COLO668 (cell line): ENCODE measurements at regions not wholly inside any gene's neighbourhood (a gene's known extent, or its start where the extent isn't known, plus 50 kb on each side); places are given as distances from the start of the nearest gene placed in this dataset.
"Not testable (repeated sequence)": the region's sequence is repeated elsewhere in the genome, so short reads cannot be mapped to it uniquely, and the experiment has no call there.

Experiments used
- DNase-seq: peaks from one replicate; lab custom pipeline; 2025; ENCODE audit not compliant: unreplicated experiment; lab: John Stamatoyannopoulos, UW

DNA sequence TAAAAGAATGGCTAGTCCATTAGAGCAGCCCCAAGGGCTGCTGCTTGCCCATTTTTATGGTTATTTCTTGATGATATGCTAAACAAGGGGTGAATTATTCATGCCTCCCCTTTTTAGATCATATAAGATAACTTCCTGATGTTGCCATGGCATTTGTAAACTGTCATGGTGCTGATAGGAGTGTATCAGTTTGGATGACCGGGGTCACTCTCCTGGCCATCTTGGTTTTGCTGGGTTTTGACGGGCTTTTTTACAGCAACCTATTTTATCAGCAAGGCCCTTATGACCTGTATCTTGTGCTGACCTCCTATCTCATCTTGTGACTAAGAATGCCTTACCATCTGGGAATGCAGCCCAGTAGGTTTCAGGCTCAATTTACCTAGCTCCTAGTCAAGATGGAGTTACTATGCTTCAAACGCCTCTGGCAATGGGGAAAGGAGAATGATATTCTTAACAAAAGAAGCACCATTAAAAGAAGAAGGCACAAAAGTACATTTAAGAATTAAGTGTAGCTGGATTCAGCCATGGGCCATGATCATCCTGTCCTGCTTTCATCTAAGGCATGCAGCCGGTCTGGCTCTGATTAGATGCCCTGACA, 1156.0 kb downstream of the PCDH9 start:
- no peak for DNase-seq

DNA sequence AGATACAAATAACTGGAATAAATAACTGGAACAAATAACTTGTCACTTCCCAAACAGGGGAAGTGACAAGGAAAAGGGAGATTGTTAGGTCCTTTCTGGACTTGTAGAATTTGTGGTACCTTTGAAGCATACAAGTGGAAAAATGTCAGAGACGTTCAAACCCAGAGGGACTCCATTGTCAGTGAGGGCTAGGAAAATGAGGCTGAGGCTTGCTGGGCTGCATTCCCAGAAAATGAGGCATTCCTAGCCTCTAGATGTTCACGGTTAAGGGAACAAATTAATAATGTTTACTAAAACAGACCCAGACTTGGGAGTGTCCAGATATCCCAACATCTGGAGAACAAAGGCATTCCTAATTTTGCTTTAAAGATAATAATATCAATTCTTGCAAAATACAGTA, 1158.0 kb downstream of the PCDH9 start:
- not testable (repeated sequence) for DNase-seq

- no peak for DNase-seq
Observed at GRCh38 chr13:66071608-66072007, 1158.5 kb downstream of the PCDH9 start.

DNA sequence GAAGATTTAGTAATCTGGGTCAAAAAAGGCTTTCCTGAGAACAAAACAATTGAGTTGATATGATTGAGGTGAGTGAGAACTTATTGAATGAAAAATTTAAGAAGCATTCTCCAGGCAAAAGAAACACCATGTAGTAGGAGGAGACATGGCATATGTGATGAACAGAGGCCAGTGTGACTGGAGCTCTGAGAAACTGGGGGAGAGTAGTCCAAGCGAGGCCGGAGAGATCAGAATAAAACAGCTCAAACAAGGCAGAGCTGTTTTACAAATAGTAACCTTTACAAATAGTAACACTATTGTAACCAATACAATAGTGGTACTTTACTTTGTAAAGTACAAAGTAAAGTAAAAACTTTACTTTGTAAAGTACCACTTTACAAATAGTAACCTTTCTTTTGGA, 1159.1 kb downstream of the PCDH9 start:
- no peak for DNase-seq

- no peak for DNase-seq
Observed at GRCh38 chr13:66069570-66069969, 1160.6 kb downstream of the PCDH9 start.

DNA sequence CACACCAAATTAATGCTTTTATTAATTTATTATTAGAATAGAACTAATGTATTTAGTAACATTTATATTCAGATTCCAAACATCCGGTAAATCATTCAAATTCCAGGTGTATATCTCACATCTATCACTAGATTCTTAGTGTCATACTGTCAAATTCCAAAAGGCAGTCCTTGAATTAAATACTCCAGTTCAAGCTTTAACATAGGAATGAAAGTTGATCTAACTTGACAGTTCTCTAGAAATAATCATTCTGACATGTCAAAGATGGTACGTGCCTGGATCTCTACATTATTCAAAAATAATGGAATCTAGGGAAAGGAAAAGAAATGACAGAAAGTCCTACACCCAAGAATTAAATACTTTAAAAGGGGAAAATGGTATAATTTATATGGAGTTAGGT, 1161.5 kb downstream of the PCDH9 start:
- no peak for DNase-seq

GRCh38 chr13:66048888-66049287, 1181.2 kb downstream of the PCDH9 start:
- DNase-seq, result no peak

GRCh38 chr13:66040506-66040905, 1189.6 kb downstream of the PCDH9 start:
- no peak for DNase-seq

GRCh38 chr13:66037096-66037495, 1193.0 kb downstream of the PCDH9 start:
- no peak for DNase-seq

- DNase-seq, result no peak
Observed at GRCh38 chr13:66036636-66037035, 1193.5 kb downstream of the PCDH9 start.

GRCh38 chr13:66036024-66036614, 1194.0 kb downstream of the PCDH9 start:
- DNase-seq, result no peak

GRCh38 chr13:66033924-66034323, 1196.2 kb downstream of the PCDH9 start:
- no peak for DNase-seq

- DNase-seq, result no peak
Observed at GRCh38 chr13:66021846-66022245, 1208.3 kb downstream of the PCDH9 start.

GRCh38 chr13:66014771-66015170, 1215.4 kb downstream of the PCDH9 start:
- no peak for DNase-seq

- no peak for DNase-seq
Observed at GRCh38 chr13:66009241-66009640, 1220.9 kb downstream of the PCDH9 start.

- no peak for DNase-seq
Observed at GRCh38 chr13:66003558-66003957, 1226.6 kb downstream of the PCDH9 start.

DNA sequence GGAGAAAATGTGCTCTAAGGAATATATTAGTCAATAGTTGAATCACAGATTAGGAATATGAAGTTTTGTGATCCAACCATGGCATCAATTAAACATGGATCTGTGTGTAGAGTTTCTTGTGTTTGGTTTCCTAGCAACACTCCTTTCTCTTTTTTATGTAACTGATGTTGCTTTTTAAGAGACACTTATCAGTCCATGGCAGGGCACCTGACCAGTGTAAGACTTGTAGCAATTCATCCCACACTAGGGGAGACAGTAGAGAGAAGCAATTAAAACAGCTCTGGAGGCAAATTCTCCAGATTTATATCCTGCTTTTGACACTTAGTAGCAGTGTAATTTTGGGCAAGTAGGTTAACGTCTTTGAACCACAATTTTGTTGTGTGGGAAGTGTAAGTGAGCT, 1229.0 kb downstream of the PCDH9 start:
- no peak for DNase-seq

DNA sequence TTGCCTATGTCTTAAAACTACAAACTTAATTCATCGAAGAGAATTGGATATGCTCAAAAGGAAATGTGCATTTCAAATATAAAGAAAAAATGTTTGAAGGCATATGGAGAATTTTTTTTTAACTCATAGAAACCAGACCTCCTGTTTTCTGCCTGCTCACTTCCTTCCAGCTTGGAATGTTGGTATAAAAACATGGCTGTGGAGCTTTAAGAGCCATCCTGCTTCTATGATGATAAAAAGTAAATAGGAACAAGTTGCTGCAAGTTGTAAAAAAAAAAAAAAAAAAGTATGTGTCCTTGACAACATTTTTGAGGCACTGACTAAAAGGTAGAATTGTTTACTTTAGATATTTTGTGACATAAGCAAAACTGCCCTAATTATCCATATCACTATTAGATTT, 1230.7 kb downstream of the PCDH9 start:
- no peak for DNase-seq

GRCh38 chr13:65990684-65991083, 1239.5 kb downstream of the PCDH9 start:
- no peak for DNase-seq

DNA sequence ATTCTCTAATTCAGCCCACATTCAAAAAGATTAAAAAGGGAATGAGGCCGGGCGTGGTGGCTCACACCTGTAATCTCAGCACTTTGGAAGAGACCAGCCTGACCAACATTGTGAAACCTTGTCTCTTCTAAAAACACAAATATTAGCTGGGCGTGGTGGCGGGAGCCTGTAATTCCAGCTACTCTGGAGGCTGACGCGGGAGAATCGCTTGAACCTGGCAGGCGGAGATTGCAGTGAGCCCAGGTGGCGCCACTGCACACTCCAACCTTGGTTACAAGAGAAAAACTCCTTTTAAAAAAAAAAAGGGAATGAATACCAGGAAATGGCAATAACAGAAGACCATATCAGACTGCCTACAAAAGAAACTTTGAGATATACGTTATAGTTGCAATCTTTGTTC, 1244.5 kb downstream of the PCDH9 start:
- DNase-seq, result no peak

- DNase-seq, result no peak
Observed at GRCh38 chr13:65977525-65977924, 1252.6 kb downstream of the PCDH9 start.

DNA sequence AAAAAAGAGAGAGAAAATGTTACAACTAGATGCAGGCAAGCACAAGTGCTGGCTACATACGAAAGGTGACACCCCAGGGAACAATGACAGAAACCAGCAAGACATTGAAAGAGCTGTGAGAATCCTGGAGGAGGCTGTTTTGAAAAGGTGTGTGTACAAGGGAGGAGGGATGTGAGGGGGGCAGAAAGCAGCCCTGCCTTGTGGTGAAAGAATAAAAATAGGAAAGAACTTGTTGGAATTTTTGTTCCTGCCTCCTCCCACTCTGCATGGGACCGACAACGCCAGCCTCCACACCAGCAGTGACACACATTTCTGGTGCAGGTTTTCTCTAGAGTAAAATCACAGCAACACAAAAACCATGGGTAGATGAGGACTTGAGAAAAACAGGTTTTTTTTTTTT, 1258.6 kb downstream of the PCDH9 start:
- no peak for DNase-seq

DNA sequence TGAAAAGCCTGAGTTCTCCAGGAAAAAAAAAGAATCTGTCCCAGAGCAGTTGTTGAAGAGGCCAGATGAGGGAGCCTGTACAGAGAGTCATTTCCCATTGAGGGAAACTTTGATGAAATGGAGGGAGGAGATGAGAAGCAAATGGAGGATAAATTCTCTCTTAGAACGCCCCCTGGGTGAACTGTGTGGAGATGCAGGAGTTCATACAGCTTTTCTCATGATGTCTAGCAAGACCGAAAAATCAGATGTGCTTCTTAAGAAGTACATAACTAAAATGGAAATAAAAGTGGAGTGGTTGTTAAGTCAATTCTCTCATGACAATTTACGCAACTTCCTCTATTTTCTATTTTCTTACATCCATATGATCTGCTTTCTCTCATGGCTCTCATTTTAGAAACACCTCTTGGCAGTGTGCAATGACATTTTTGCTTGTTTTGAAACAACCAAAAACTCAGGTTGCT, 1263.1 kb downstream of the PCDH9 start:
- no peak for DNase-seq
